HEK293T (cell line): ENCODE measurements at regions not wholly inside any gene's neighbourhood (a gene's known extent, or its start where the extent isn't known, plus 50 kb on each side); places are given as distances from the start of the nearest gene placed in this dataset.

ENCODE experiments used
- ARNT ChIP-seq: fragments of 450-650 bp; IDR thresholded peaks from 2 replicates; pipeline ENCODE4 v1.6.1; 2017; ENCODE audit warnings: mild to moderate bottlenecking
- BHLHE40 ChIP-seq: fragments of 450-650 bp; IDR thresholded peaks from 2 replicates; pipeline ENCODE4 v1.6.1; 2016; ENCODE audit warnings: mild to moderate bottlenecking, moderate library complexity, borderline replicate concordance
- CTBP1 ChIP-seq: fragments of 450-650 bp; IDR thresholded peaks from 2 replicates; pipeline ENCODE4 v1.6.1; 2016; ENCODE audit warnings: borderline replicate concordance
- ELF4 ChIP-seq: fragments of 450-650 bp; IDR thresholded peaks from 2 replicates; pipeline ENCODE4 v1.6.1; 2017; ENCODE audit warnings: antibody characterized with exemption
- FOXK2 ChIP-seq: fragments of 450-650 bp; IDR thresholded peaks from 2 replicates; pipeline ENCODE4 v1.6.1; 2016; ENCODE audit warnings: mild to moderate bottlenecking
- HDGF ChIP-seq: fragments of 450-650 bp; IDR thresholded peaks from 2 replicates; pipeline ENCODE4 v1.6.1; 2017; ENCODE audit warnings: antibody characterized with exemption, borderline replicate concordance
- L3MBTL2 ChIP-seq: fragments of 450-650 bp; conservative IDR thresholded peaks from 2 replicates; pipeline ENCODE4 v1.6.1; 2016; ENCODE audit warnings: mild to moderate bottlenecking
- LEF1 ChIP-seq: fragments of 450-650 bp; IDR thresholded peaks from 2 replicates; pipeline ENCODE4 v1.6.1; 2017; ENCODE audit warnings: mild to moderate bottlenecking, borderline replicate concordance
- NFRKB ChIP-seq: fragments of 450-650 bp; IDR thresholded peaks from 2 replicates; pipeline ENCODE4 v1.6.1; 2016; ENCODE audit warnings: mild to moderate bottlenecking, moderate library complexity
- PKNOX1 ChIP-seq: fragments of 450-650 bp; IDR thresholded peaks from 2 replicates; pipeline ENCODE4 v1.6.1; 2016
- SP1 ChIP-seq: fragments of 450-650 bp; IDR thresholded peaks from 2 replicates; pipeline ENCODE4 v1.6.1; 2017
- SUZ12 ChIP-seq: fragments of 450-650 bp; IDR thresholded peaks from 2 replicates; pipeline ENCODE4 v1.6.1; 2016; ENCODE audit warnings: mild to moderate bottlenecking
- ZNF384 ChIP-seq: fragments of 450-650 bp; IDR thresholded peaks from 2 replicates; pipeline ENCODE4 v1.6.1; 2016

GRCh38 chr13:73691891-73692290 lies 442.3 kb downstream of the KLF12 start:
- TF ChIP-seq ZNF384: no peak
- no peak for TF ChIP-seq SP1
- no peak for TF ChIP-seq SUZ12
- no peak for TF ChIP-seq L3MBTL2
- no peak for TF ChIP-seq CTBP1
- TF ChIP-seq FOXK2: no peak
- TF ChIP-seq NFRKB: no peak
- no peak for TF ChIP-seq ELF4
- TF ChIP-seq LEF1: no peak
- TF ChIP-seq BHLHE40: no peak
- TF ChIP-seq ARNT: no peak
- no peak for TF ChIP-seq HDGF
- TF ChIP-seq PKNOX1: no peak
